Caki2 (cell line): ENCODE measurements at regions not wholly inside any gene's neighbourhood (a gene's known extent, or its start where the extent isn't known, plus 50 kb on each side); places are given as distances from the start of the nearest gene placed in this dataset.

Experiments
- DNase-seq: peaks from one replicate; pipeline ENCODE4 v3.0.0-alpha.2; 2015; ENCODE audit warnings: low read depth
- in situ Hi-C: cut with HindIII; loops from 2 replicates; pipeline ENCODE4 v1.10.0; 2016; ENCODE audit warnings: low sequenced_read_pairs, low pct_unique_long_range_greater_than_20kb, mixed read lengths

DNA sequence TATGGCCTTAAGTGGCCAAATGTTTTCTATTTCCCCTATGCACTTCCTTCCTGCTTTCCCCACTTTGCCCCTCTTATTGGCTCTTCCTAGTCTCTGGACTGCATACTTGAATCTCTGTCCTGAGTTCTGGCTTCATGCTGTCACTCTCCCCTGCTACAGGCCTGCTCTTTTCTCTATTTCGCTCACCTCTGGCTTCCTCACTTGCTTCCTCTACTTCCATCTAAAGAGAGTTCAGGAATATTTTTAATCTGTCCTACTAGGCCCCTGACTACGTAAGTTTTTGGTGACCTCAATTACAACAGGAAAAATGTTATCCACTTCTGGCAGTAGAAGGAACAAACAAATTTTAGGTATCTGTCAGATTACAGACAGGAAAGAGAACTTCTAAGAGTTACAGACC lies 65.7 kb upstream of the WDR17 start:
- DNase-seq = no peak
- in situ Hi-C loops = loop anchor here (25.0 kb wide), 1 partner anchor 337 kb away; no protein-coding TSS in a partner anchor

DNA sequence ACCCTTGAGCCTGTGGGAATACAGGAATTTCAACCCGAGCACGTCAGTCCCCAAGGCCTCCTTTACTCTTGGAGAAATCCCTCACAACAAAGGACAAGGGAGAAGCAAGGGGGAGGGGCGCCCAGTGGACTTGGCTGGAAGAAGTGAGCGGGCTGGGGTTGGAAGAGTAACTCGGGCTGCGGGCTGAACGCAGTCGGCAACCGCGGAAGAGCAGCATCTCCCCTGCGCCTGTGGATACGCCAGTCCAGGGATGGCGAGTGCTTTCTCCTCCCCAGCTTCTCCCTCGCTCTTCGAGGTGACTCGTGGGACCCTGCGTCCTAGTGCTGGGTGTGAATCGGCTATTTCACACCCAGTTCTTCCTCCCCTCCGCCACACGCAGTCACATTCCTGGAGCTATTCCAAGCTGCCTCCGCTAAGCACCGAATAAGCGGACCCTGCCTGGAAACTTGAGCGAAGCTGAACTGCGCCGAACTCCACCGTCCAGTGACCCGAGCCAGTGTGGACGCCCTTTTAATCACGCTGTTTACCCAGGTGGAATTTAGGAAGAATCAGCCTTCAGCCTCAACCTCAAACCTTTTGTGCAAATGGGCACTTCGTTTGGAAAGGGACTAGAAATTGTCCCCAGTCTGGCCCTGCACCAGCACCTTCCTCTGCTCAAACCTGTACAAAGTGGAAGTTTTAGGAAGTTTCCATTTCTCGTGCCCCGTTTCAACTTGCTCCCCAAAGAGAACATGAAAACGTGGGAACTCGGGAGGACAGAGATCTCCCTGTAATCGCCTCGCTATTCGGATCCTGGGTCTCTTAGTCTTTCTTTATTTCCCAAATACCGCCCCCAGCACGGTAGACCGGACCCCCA lies 64.3 kb upstream of the WDR17 start:
- in situ Hi-C loops = loop anchor here (25.0 kb wide), 1 partner anchor 336 kb away; no protein-coding TSS in a partner anchor
- DNase-seq = no peak

DNA sequence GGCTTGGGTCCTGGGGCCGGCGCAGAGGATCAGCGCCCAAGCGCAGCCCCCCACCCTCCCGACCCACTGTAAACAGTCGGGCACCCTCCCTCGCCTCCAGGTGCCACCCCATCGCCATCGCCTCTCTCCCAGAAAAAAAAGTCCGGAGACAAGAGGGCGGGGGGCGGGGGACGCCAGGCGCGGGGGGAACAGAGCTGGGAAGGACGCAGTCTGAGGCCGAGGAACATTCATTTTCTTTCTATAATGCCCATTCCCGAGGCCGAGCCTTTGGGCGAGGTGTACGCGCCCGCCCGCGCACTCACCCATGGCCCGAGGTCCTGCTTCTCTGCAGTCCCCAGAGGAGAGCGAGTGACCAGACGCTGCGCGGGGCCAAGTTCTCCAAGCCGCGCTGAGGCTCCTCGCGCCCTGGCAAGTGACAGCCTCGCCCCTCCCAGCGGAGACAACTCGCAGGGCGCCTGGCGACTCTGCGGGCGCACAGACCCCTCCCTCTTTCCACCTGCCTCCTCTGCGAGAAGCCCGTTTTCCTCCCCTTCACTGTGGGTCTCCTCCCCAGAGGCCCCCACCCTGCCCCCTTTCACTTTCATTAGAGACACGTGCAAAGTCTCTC lies 63.5 kb upstream of the WDR17 start:
- DNase-seq = peak; percentile 15
- in situ Hi-C loops = loop anchor here (25.0 kb wide), 1 partner anchor 335 kb away; no protein-coding TSS in a partner anchor

DNA sequence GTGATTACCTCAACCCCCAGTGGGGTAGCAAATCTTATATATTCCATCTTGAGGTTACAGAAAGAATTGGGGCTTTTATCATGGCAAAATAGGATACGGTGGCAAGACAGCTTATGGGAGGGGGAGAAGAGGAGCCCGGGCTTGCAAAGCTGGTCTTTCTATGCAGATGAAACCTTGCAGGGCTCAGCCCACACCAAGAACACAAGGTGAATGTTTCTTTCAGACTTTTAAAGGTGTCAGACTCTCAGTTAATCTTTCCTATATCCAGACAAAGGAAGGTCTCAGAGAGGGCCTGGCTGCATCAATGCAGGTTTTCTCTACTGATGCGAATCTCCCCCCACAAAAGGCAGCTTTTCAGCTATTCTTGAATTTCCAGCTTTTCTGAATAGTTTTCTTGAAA lies 59.9 kb upstream of the WDR17 start:
- no peak for DNase-seq
- in situ Hi-C loops = loop anchor here (25.0 kb wide), 1 partner anchor 332 kb away; no protein-coding TSS in a partner anchor

DNA sequence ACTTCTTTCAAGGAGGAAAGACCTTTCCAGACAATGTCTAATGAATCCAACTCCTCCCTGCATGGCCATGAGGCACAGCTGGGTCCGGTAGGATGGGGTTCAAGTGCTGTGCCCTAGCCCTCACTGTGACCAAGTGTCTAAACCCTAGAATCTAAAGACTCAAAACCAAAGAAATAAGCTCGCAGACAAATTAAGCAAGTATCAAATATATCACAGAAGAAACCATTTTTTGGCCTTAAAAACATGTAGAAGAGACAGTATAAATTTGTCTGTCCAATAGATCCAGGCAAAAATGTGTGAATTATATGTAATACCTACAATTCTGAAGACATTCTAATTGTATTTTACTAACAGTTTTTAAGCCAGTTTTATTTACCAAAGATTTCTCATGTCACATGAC lies 56.4 kb upstream of the WDR17 start:
- no peak for DNase-seq
- in situ Hi-C loops = loop anchor here (25.0 kb wide), 1 partner anchor 328 kb away; no protein-coding TSS in a partner anchor

DNA sequence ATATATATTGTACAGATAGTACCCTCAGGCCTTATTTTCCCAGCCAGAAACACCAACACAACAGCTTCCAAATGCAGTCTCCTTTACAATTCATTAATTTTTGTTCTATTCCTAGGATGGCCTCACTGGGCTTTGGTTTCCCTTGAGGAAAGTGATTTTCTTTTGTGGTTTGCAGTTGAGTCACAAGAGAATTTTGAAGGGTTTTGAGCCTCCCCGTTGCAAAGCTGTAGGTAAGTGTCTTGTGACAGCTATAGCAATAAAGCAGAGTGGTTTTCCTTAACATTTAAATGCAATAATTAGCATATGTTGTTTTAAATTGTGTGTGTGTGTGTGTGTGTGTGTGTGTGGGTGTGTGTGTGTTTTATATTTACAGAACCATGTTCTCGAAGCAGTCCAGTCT lies 54.1 kb upstream of the WDR17 start:
- in situ Hi-C loops = loop anchor here (25.0 kb wide), 1 partner anchor 326 kb away; no protein-coding TSS in a partner anchor
- no peak for DNase-seq

DNA sequence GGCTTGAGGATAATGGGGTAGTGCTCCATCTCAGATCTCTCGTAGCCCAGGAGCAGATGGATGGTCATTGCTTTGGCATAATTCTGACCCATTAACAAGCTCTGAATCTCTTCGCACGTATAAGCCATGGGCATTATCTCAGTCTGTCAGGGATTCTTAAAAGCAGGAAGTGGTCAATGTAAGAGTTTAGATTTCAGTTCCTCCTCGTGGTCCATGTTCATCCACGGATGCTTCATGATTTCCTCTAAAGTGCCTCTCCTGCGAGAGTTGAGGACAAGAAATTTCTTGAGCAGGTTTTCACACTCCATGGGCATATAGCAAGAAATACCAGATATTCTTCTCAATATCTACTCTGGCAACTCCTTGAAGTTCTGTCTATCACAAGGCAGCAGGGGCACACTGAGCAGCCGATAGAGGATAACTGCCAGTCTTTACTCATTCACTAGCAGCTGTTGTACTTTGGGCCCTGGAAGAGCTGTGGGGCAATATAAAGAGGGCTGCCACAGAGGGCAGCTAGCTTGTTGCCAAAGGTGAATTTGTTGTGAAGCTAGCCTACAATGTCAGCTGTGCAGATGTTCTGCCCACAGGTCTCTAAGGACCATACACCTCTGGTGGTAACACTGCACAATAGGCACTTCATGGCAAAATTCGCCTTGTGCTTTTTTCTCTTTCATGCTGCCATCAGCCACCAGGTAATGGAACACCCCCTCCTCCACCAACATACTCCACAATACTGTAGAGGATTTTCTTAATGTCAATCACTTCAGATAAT lies 52.0 kb upstream of the WDR17 start:
- DNase-seq = no peak
- in situ Hi-C loops = loop anchor here (25.0 kb wide), 1 partner anchor 324 kb away; no protein-coding TSS in a partner anchor

DNA sequence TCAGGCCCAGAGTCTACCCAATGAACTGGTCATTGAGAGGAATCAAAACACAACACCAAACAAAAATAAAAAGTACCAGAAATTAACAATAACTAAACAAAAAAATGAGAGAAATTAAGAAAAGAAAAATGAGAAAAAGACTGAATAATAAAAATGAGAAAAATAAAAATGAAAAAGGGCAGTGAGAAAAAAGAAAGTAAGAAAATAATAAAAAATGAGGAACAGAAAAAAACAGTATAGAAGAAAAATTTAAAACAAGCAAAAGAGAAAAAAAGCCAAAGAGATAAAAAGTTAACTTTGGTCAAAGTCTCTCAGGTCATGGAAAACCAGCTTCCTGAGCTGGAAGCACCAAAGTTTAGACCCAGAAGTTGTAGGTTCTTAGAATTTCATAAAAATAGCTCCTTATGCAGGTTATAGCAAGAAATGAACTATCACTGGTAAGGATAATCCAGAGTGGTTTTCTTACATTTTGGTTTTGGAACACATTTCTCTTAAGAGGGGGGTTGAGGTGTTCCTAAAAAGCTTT lies 51.0 kb upstream of the WDR17 start:
- no peak for DNase-seq
- in situ Hi-C loops = loop anchor here (25.0 kb wide), 1 partner anchor 323 kb away; no protein-coding TSS in a partner anchor
